ENCODE measurements at regions not wholly inside any gene's neighbourhood (a gene's known extent, or its start where the extent isn't known, plus 50 kb on each side); places are given as distances from the start of the nearest gene placed in this dataset.

DNA sequence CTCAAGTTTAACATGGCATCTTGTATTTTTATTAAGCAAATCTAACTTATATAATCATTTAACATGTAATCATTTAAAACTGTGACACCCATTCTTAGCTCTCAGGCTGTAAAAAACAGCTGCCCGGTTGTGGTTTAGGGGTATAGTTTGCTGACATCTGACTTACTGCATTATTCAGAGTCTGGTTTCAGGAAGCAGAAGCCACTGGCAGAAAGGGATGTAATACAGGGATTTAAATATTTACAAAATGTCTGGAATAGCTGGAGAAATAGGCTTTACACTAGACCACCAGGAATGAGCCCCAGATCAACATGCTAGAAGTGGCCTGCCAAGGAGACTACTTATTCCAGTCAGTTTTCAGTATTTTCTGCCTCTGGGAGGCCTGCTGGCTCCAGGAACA, 421.1 kb downstream of the CD109 start:
- H3K27ac Mint-ChIP-seq, result no peak overlapping the region
- Histone ChIP-seq H3K4me3 (ENCODE audit: low read length) (no peak overlapping the region), H3K36me3 (ENCODE audit: control insufficient read depth, insufficient read depth, low read length) (no peaks in the 10 kb centered on the region), H3K27me3 (ENCODE audit: control insufficient read depth, insufficient read depth, low read length) (no peaks in the 10 kb centered on the region), H3K9me3 (ENCODE audit: control insufficient read depth, insufficient read depth, low read length) (no peaks in the 10 kb centered on the region), H3K27ac (ENCODE audit: low read length) (no peak overlapping the region), H3K4me1 (ENCODE audit: control insufficient read depth, insufficient read depth, low read length) (no peaks in the 10 kb centered on the region)
- DNase-seq (no peak), ATAC-seq (no peak)
- no peak overlapping the region for H3K4me3 Mint-ChIP-seq
- 36% methylated on average over 1 of the region's 1 CpG for WGBS (ENCODE audit: insufficient coverage)
- TF ChIP-seq, protein P1, sequence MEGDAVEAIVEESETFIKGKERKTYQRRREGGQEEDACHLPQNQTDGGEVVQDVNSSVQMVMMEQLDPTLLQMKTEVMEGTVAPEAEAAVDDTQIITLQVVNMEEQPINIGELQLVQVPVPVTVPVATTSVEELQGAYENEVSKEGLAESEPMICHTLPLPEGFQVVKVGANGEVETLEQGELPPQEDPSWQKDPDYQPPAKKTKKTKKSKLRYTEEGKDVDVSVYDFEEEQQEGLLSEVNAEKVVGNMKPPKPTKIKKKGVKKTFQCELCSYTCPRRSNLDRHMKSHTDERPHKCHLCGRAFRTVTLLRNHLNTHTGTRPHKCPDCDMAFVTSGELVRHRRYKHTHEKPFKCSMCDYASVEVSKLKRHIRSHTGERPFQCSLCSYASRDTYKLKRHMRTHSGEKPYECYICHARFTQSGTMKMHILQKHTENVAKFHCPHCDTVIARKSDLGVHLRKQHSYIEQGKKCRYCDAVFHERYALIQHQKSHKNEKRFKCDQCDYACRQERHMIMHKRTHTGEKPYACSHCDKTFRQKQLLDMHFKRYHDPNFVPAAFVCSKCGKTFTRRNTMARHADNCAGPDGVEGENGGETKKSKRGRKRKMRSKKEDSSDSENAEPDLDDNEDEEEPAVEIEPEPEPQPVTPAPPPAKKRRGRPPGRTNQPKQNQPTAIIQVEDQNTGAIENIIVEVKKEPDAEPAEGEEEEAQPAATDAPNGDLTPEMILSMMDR (IDR thresholded peaks at IDR 0.05), result no peak
- H3K36me3 Mint-ChIP-seq, result no peaks in the 10 kb centered on the region
- H3K9me3 Mint-ChIP-seq, result peaks cover 10 to 14% of the 10 kb centered on the region in 2 donors
- no peaks in the 10 kb centered on the region for H3K4me1 Mint-ChIP-seq
- intact Hi-C loops (cut with micrococcal nuclease), result no loop called here
- no peaks in the 10 kb centered on the region for H3K27me3 Mint-ChIP-seq (ENCODE audit: low read depth in 2 of 2)

DNA sequence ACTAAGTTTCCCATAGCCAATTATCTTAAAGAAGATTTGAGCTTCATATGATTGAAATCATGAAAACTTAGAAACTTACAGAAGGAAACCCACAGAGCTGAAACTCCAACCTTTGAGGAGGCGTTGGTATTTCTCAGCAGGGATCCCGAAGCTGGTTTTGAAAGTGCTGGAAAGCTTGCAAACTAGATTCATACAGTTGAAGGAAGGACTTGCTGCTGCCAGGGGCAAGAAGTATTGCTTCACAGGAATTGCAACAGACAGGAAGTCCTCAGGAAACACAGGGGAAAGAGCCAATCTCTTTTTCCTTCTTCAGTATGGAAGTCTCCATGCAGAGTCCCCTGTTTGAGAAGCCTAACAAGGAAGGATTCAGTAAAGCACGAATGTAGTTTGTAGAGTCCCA, 419.7 kb downstream of the CD109 start:
- ATAC-seq (no peak), DNase-seq (no peak)
- H3K4me3 ChIP-seq (ENCODE audit: low read length), result no peak overlapping the region
- no peaks in the 10 kb centered on the region for H3K4me1 ChIP-seq (ENCODE audit: control insufficient read depth, insufficient read depth, low read length)
- H3K9me3 ChIP-seq (ENCODE audit: control insufficient read depth, insufficient read depth, low read length), result no peaks in the 10 kb centered on the region
- no peaks in the 10 kb centered on the region for H3K36me3 ChIP-seq (ENCODE audit: control insufficient read depth, insufficient read depth, low read length)
- H3K27ac ChIP-seq (ENCODE audit: low read length), result no peak overlapping the region
- Mint-ChIP-seq H3K9me3 (peaks cover 10 to 14% of the 10 kb centered on the region in 2 donors), H3K27ac (no peak overlapping the region), H3K36me3 (no peaks in the 10 kb centered on the region), H3K27me3 (ENCODE audit: low read depth in 2 of 2) (no peaks in the 10 kb centered on the region), H3K4me1 (no peaks in the 10 kb centered on the region), H3K4me3 (no peak overlapping the region)
- TF ChIP-seq, protein P1 (IDR thresholded peaks at IDR 0.05), result no peak
- intact Hi-C loops (cut with micrococcal nuclease), result no loop called here
- H3K27me3 ChIP-seq (ENCODE audit: control insufficient read depth, insufficient read depth, low read length), result no peaks in the 10 kb centered on the region
- 75% methylated on average over 3 of the region's 3 CpGs for WGBS (ENCODE audit: insufficient coverage)

DNA sequence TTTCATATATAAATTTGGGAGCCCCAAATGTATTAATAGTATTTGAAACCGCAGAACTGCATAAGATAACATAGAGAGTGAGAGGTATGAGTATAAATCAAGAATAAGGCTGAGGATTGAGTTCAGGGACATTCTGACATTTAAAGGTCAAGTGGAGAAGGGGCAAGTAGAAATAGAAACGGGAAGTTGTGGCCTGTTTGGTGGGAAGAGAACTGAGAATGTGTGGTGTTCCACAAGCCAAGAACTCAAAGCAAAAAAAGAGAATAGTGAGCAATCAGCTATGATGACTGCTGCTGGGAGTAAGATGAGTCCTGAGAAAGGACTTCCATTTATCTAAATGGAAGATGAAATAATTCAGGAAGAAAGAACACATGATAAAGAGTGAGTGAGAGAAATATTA, 418.4 kb downstream of the CD109 start:
- Histone ChIP-seq H3K4me1 (ENCODE audit: control insufficient read depth, insufficient read depth, low read length) (no peaks in the 10 kb centered on the region), H3K36me3 (ENCODE audit: control insufficient read depth, insufficient read depth, low read length) (no peaks in the 10 kb centered on the region), H3K27me3 (ENCODE audit: control insufficient read depth, insufficient read depth, low read length) (no peaks in the 10 kb centered on the region), H3K9me3 (ENCODE audit: control insufficient read depth, insufficient read depth, low read length) (no peaks in the 10 kb centered on the region), H3K4me3 (ENCODE audit: low read length) (no peak overlapping the region), H3K27ac (ENCODE audit: low read length) (no peak overlapping the region)
- intact Hi-C loops (cut with micrococcal nuclease), result no loop called here
- H3K4me3 Mint-ChIP-seq, result no peak overlapping the region
- no peak for ATAC-seq
- H3K36me3 Mint-ChIP-seq, result no peaks in the 10 kb centered on the region
- H3K9me3 Mint-ChIP-seq, result peaks cover 10 to 14% of the 10 kb centered on the region in 2 donors
- DNase-seq, result no peak
- no peak overlapping the region for H3K27ac Mint-ChIP-seq
- no peaks in the 10 kb centered on the region for H3K27me3 Mint-ChIP-seq (ENCODE audit: low read depth in 2 of 2)
- H3K4me1 Mint-ChIP-seq, result no peaks in the 10 kb centered on the region
- TF ChIP-seq, protein P1 (IDR thresholded peaks at IDR 0.05), result no peak
- WGBS (ENCODE audit: insufficient coverage), result 54% methylated on average over 2 of the region's 2 CpGs

DNA sequence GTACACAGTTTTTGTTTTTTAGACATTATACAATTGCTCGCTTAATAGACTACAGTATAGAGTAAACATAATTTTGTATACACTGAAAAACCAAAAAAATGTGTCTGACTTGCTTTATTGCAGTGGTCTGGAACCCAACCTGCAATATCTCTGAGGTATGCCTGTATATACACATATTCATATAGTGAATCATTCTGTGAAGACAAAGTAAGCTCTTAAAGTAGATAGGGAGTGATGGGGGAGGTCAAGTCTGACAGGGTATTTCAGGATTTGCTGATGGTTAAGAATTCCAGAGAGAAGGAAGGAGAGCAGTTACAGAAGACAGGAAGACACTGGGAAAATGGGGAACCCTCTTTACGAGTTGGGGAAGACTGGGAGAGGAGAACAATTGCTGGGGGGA, 417.9 kb downstream of the CD109 start:
- H3K4me1 Mint-ChIP-seq, result no peaks in the 10 kb centered on the region
- Histone ChIP-seq H3K27me3 (ENCODE audit: control insufficient read depth, insufficient read depth, low read length) (no peaks in the 10 kb centered on the region), H3K36me3 (ENCODE audit: control insufficient read depth, insufficient read depth, low read length) (no peaks in the 10 kb centered on the region), H3K9me3 (ENCODE audit: control insufficient read depth, insufficient read depth, low read length) (no peaks in the 10 kb centered on the region), H3K4me1 (ENCODE audit: control insufficient read depth, insufficient read depth, low read length) (no peaks in the 10 kb centered on the region), H3K27ac (ENCODE audit: low read length) (no peak overlapping the region), H3K4me3 (ENCODE audit: low read length) (no peak overlapping the region)
- H3K27me3 Mint-ChIP-seq (ENCODE audit: low read depth in 2 of 2), result no peaks in the 10 kb centered on the region
- intact Hi-C loops (cut with micrococcal nuclease), result no loop called here
- 77% methylated on average over 1 of the region's 2 CpGs for WGBS (ENCODE audit: insufficient coverage)
- no peak for DNase-seq
- H3K27ac Mint-ChIP-seq, result no peak overlapping the region
- TF ChIP-seq, protein P1 (IDR thresholded peaks at IDR 0.05), result no peak
- no peaks in the 10 kb centered on the region for H3K36me3 Mint-ChIP-seq
- H3K4me3 Mint-ChIP-seq, result no peak overlapping the region
- peaks cover 10 to 14% of the 10 kb centered on the region in 2 donors for H3K9me3 Mint-ChIP-seq
- no peak for ATAC-seq
